ENCODE measurements at regions not wholly inside any gene's neighbourhood (a gene's known extent, or its start where the extent isn't known, plus 50 kb on each side); places are given as distances from the start of the nearest gene placed in this dataset.

- no peak for TF ChIP-seq CTCF (IDR thresholded peaks at IDR 0.05; ENCODE audit: extremely low read depth, missing control alignments)
- no peak for DNase-seq (ENCODE audit: low spot score)
Measured at GRCh38 chr1:181262069-181262468, 173.6 kb downstream of the IER5 start.

DNA sequence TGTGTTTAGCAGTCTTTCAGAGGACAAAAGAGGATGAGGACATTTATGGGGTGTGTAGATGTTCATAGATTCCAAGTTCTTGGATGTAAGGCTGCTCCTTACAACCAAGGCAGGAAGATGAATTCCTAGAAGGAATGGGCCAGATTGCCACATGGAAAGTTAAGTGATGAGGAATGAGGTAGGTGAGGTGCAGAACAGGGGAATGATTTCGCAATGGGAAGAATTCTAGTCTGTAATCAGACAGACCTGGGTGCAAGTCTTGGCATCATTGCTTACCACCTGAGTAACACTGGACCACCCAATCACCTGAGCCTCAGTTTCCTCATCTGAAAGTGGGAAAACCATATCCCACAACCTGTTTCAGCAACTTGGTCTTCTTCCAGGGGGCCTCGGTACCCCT is 174.9 kb downstream of the IER5 start:
- no peak for TF ChIP-seq CTCF (IDR thresholded peaks at IDR 0.05; ENCODE audit: extremely low read depth, missing control alignments)
- no peak for DNase-seq (ENCODE audit: low spot score)

DNA sequence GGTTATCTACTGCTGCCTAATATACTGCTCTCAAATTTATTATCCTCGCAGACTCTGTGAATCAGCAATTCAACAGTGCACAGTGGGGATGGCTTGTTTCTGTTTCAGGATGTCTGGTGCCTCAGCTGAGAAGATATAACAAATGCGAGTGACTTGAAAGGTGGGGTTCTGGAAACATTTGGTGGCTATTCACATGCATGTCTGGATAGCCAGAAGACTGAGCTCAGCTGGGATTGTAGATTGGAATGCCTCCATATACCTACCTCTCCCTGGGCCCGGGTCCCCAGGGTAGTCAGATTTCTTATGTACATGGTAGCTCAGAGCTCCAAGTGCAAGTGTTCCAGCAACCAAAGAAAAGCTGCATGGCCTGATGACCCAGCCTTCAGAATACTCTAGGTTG is 176.3 kb downstream of the IER5 start:
- no peak for TF ChIP-seq CTCF (IDR thresholded peaks at IDR 0.05; ENCODE audit: extremely low read depth, missing control alignments)
- DNase-seq (ENCODE audit: low spot score): no peak

GRCh38 chr1:181284978-181285377 is 196.5 kb downstream of the IER5 start:
- TF ChIP-seq CTCF (IDR thresholded peaks at IDR 0.05; ENCODE audit: extremely low read depth, missing control alignments): no peak

GRCh38 chr1:181295217-181295616 is 188.1 kb upstream of the CACNA1E start:
- no peak for TF ChIP-seq CTCF (IDR thresholded peaks at IDR 0.05; ENCODE audit: extremely low read depth, missing control alignments)
- DNase-seq (ENCODE audit: low spot score): no peak

More at GRCh38 chr1:181284978-181285377, 196.5 kb downstream of the IER5 start:
- no peak for DNase-seq (ENCODE audit: low spot score)

DNA sequence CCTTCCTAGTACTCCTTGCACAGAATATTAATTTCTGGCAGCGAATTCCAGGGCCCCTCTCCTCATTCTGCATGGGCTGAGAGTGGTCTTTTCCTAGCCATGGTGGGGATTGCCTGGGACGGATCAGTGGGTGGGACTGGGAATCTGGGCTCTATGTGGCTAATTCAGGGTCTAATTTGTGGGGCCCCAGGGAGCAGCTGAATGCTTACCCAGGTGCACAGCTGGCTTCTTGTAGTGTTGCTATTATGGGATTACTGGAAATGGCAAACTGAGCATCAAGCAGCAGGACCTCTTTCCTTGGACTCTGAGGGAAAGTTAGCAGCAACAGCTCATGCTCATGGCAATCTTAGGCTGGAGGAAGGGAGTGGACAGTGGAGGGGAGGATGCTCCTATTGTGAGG is 187.1 kb upstream of the CACNA1E start:
- DNase-seq (ENCODE audit: low spot score): no peak
- TF ChIP-seq CTCF (IDR thresholded peaks at IDR 0.05; ENCODE audit: extremely low read depth, missing control alignments): no peak

GRCh38 chr1:181308098-181308497 is 175.2 kb upstream of the CACNA1E start:
- TF ChIP-seq CTCF (IDR thresholded peaks at IDR 0.05; ENCODE audit: extremely low read depth, missing control alignments): no peak
- no peak for DNase-seq (ENCODE audit: low spot score)
